ENCODE measurements at regions not wholly inside any gene's neighbourhood (a gene's known extent, or its start where the extent isn't known, plus 50 kb on each side); places are given as distances from the start of the nearest gene placed in this dataset.

DNA sequence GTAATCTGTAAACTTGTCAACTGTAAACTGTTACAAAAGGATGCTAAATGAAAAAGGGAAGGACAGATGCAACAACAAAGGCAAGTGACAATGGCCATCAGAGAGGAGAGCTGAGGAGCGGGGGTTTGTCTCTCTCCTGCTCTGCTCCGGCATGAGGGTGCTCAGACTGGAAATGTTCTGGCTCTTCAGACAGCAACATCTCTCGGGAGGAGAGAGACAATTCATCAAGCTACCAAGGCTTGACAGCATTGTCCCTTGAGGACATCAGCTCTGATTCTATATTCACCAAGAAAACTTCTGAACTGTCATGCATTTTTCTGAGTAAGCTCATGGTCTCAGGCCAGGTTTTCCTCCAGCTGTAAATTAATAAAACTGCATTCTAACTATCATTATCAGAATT is 408.2 kb downstream of the IGSF11 start:
- no peak for DNase-seq
- H3F3A ChIP-seq (replicated peaks; ENCODE audit: insufficient read depth): no peaks in the 10 kb centered on the region
- H3K9me2 ChIP-seq: no peaks in the 10 kb centered on the region
- H3K4me2 ChIP-seq: no peak overlapping the region
- ChIA-PET CTCF (interaction anchor here (1.4 to 1.6 kb wide), 2 partner anchors 126 to 1856 kb away, joined by 4 to 8 read pairs; no protein-coding TSS in a partner anchor), POLR2A (no interaction called here)
- H3K36me3 ChIP-seq (replicated peaks in 1 of 2; ENCODE audit: control insufficient read depth in 1 of 2, insufficient read depth in 2 of 2, low read length in 1 of 2): no peaks in the 10 kb centered on the region
- no peaks in the 10 kb centered on the region for H3K27me3 ChIP-seq (ENCODE audit: insufficient read depth)
- H3K4me3 ChIP-seq (ENCODE audit: low read depth in 2 of 2, low read length in 1 of 2): no peak overlapping the region
- H3K9ac ChIP-seq: no peak overlapping the region
- H2AFZ ChIP-seq (ENCODE audit: low read depth): no peak overlapping the region
- no peaks in the 10 kb centered on the region for H4K20me1 ChIP-seq (ENCODE audit: insufficient read depth)
- H3K4me1 ChIP-seq (ENCODE audit: control insufficient read depth in 1 of 2, insufficient read depth in 2 of 2, low read depth in 1 of 2, low read length in 1 of 2): no peaks in the 10 kb centered on the region; a peak in 2 of 4 replicates
- WGBS (ENCODE audit: low lambda C conversion rate): 65% methylated on average over 3 of the region's 3 CpGs
- TF ChIP-seq, protein P1, sequence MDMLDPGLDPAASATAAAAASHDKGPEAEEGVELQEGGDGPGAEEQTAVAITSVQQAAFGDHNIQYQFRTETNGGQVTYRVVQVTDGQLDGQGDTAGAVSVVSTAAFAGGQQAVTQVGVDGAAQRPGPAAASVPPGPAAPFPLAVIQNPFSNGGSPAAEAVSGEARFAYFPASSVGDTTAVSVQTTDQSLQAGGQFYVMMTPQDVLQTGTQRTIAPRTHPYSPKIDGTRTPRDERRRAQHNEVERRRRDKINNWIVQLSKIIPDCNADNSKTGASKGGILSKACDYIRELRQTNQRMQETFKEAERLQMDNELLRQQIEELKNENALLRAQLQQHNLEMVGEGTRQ (IDR thresholded peaks at IDR 0.05; ENCODE audit: borderline replicate concordance, low read depth, low read length): no peak
- no peak for TF ChIP-seq GABPA (IDR thresholded peaks at IDR 0.05; ENCODE audit: low read depth)
- no peak for TF ChIP-seq CHD2 (IDR thresholded peaks at IDR 0.05; ENCODE audit: low read length, partially characterized antibody)
- no peak for TF ChIP-seq SIN3A (IDR thresholded peaks at IDR 0.05; ENCODE audit: borderline replicate concordance, low read depth, low read length)
- TF ChIP-seq TAF1 (IDR thresholded peaks at IDR 0.05; ENCODE audit: borderline replicate concordance, low read depth, low read length): no peak
- TF ChIP-seq POLR2AphosphoS5 (IDR thresholded peaks at IDR 0.05; ENCODE audit: low read depth, low read length): no peak
- TF ChIP-seq, protein P2, sequence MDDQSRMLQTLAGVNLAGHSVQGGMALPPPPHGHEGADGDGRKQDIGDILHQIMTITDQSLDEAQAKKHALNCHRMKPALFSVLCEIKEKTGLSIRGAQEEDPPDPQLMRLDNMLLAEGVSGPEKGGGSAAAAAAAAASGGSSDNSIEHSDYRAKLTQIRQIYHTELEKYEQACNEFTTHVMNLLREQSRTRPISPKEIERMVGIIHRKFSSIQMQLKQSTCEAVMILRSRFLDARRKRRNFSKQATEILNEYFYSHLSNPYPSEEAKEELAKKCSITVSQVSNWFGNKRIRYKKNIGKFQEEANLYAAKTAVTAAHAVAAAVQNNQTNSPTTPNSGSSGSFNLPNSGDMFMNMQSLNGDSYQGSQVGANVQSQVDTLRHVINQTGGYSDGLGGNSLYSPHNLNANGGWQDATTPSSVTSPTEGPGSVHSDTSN (IDR thresholded peaks at IDR 0.05): no peak
- no peak for TF ChIP-seq RCOR1 (IDR thresholded peaks at IDR 0.05; ENCODE audit: low read length)
- TF ChIP-seq MEF2A (IDR thresholded peaks at IDR 0.05; ENCODE audit: borderline replicate concordance, low read depth): no peak
- TF ChIP-seq, protein P3, sequence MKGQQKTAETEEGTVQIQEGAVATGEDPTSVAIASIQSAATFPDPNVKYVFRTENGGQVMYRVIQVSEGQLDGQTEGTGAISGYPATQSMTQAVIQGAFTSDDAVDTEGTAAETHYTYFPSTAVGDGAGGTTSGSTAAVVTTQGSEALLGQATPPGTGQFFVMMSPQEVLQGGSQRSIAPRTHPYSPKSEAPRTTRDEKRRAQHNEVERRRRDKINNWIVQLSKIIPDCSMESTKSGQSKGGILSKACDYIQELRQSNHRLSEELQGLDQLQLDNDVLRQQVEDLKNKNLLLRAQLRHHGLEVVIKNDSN (IDR thresholded peaks at IDR 0.05; ENCODE audit: borderline replicate concordance, low read depth): no peak
- TF ChIP-seq, protein P4, sequence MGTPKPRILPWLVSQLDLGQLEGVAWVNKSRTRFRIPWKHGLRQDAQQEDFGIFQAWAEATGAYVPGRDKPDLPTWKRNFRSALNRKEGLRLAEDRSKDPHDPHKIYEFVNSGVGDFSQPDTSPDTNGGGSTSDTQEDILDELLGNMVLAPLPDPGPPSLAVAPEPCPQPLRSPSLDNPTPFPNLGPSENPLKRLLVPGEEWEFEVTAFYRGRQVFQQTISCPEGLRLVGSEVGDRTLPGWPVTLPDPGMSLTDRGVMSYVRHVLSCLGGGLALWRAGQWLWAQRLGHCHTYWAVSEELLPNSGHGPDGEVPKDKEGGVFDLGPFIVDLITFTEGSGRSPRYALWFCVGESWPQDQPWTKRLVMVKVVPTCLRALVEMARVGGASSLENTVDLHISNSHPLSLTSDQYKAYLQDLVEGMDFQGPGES (IDR thresholded peaks at IDR 0.05; ENCODE audit: low read depth, low read length): no peak
- no peak for TF ChIP-seq NFIC (IDR thresholded peaks at IDR 0.05; ENCODE audit: borderline replicate concordance)
- TF ChIP-seq RAD21 (IDR thresholded peaks at IDR 0.05; ENCODE audit: low read length): no peak
- no peaks in the 10 kb centered on the region for H3K79me2 ChIP-seq (ENCODE audit: insufficient read depth)
- no peaks in the 10 kb centered on the region for H3K9me3 ChIP-seq
- H3K27ac ChIP-seq (ENCODE audit: low read depth in 2 of 2, low read length in 1 of 2): no peak overlapping the region
